HG02763 (cell line): ENCODE measurements at regions not wholly inside any gene's neighbourhood (a gene's known extent, or its start where the extent isn't known, plus 50 kb on each side); places are given as distances from the start of the nearest gene placed in this dataset.

ENCODE experiments used
- ATAC-seq: cut with Tn5 transposase; IDR thresholded peaks from one replicate; pipeline ENCODE4 v1.9.1; 2021; ENCODE audit warnings: mild to moderate bottlenecking, moderate library complexity; ENCODE audit not compliant: unreplicated experiment

GRCh38 chr9:109830545-109830944 is 50.5 kb downstream of the PALM2AKAP2 start:
- ATAC-seq: no peak

- no peak for ATAC-seq
Measured at GRCh38 chr9:109831998-109832658, 52.1 kb downstream of the PALM2AKAP2 start.

- no peak for ATAC-seq
Measured at GRCh38 chr9:109834855-109835254, 54.9 kb downstream of the PALM2AKAP2 start.

GRCh38 chr9:109843641-109844040 is 63.6 kb downstream of the PALM2AKAP2 start:
- no peak for ATAC-seq

- no peak for ATAC-seq
Measured at GRCh38 chr9:109845226-109845625, 65.2 kb downstream of the PALM2AKAP2 start.

GRCh38 chr9:109846776-109847175 is 66.8 kb downstream of the PALM2AKAP2 start:
- ATAC-seq: no peak

GRCh38 chr9:109852556-109852955 is 72.6 kb downstream of the PALM2AKAP2 start:
- no peak for ATAC-seq

- no peak for ATAC-seq
Measured at GRCh38 chr9:109855540-109855939, 75.5 kb downstream of the PALM2AKAP2 start.

GRCh38 chr9:109856785-109857184 is 76.8 kb downstream of the PALM2AKAP2 start:
- no peak for ATAC-seq

GRCh38 chr9:109857336-109857735 is 77.3 kb downstream of the PALM2AKAP2 start:
- no peak for ATAC-seq

GRCh38 chr9:109859447-109859846 is 79.4 kb downstream of the PALM2AKAP2 start:
- ATAC-seq: no peak

GRCh38 chr9:109860521-109860920 is 80.5 kb downstream of the PALM2AKAP2 start:
- ATAC-seq: no peak

- ATAC-seq: no peak
Measured at GRCh38 chr9:109861499-109861898, 81.5 kb downstream of the PALM2AKAP2 start.

GRCh38 chr9:109861918-109862317 is 81.9 kb downstream of the PALM2AKAP2 start:
- no peak for ATAC-seq

- no peak for ATAC-seq
Measured at GRCh38 chr9:109862452-109862851, 82.5 kb downstream of the PALM2AKAP2 start.

GRCh38 chr9:109863961-109864360 is 84.0 kb downstream of the PALM2AKAP2 start:
- no peak for ATAC-seq

- ATAC-seq: no peak
Measured at GRCh38 chr9:109865521-109865920, 85.5 kb downstream of the PALM2AKAP2 start.

GRCh38 chr9:109868207-109868606 is 88.2 kb downstream of the PALM2AKAP2 start:
- ATAC-seq: no peak

- no peak for ATAC-seq
Measured at GRCh38 chr9:109868722-109869121, 88.7 kb downstream of the PALM2AKAP2 start.

- no peak for ATAC-seq
Measured at GRCh38 chr9:109870365-109870764, 90.4 kb downstream of the PALM2AKAP2 start.

- ATAC-seq: no peak
Measured at GRCh38 chr9:109872901-109873300, 92.9 kb downstream of the PALM2AKAP2 start.

GRCh38 chr9:109875495-109876129 is 95.6 kb downstream of the PALM2AKAP2 start:
- ATAC-seq: no peak
